ENCODE measurements at regions not wholly inside any gene's neighbourhood (a gene's known extent, or its start where the extent isn't known, plus 50 kb on each side); places are given as distances from the start of the nearest gene placed in this dataset.

GRCh38 chr3:25212736-25213135, 215.3 kb upstream of the RARB start:
- CTCF ChIA-PET (ENCODE audit: low intra/inter-chr PET ratio): no interaction called here
- TF ChIP-seq BHLHE40 (IDR thresholded peaks at IDR 0.05; ENCODE audit: low read length) (no peak), ERF (CRISPR knock-in tag; IDR thresholded peaks at IDR 0.05) (no peak), RCOR1 (IDR thresholded peaks at IDR 0.05; ENCODE audit: borderline replicate concordance in 1 of 2, low read depth in 2 of 2, low read length in 2 of 2) (no peak), E2F4 (CRISPR knock-in tag; IDR thresholded peaks at IDR 0.05; ENCODE audit: low read depth) (no peak), L3MBTL2 (IDR thresholded peaks at IDR 0.05) (no peak), GTF2F1 (IDR thresholded peaks at IDR 0.05; ENCODE audit: low read depth, low read length) (no peak), NCOA6 (IDR thresholded peaks at IDR 0.05) (no peak), HDAC1 (IDR thresholded peaks at IDR 0.05) (no peak), ZNF224 (CRISPR knock-in tag; IDR thresholded peaks at IDR 0.05) (no peak), BRD9 (IDR thresholded peaks at IDR 0.05; ENCODE audit: low read depth, partially characterized antibody) (no peak), ZNF644 (tag; IDR thresholded peaks at IDR 0.05; ENCODE audit: low read depth) (no peak), PCBP1 (IDR thresholded peaks at IDR 0.05; ENCODE audit: low read depth, low read length, poor library complexity, severe bottlenecking) (no peak), POLR2H (tag; IDR thresholded peaks at IDR 0.05; ENCODE audit: low read depth) (no peak), HMG20A (CRISPR knock-in tag; conservative IDR thresholded peaks at IDR 0.05) (no peak)
- TF ChIP-seq, protein P1, sequence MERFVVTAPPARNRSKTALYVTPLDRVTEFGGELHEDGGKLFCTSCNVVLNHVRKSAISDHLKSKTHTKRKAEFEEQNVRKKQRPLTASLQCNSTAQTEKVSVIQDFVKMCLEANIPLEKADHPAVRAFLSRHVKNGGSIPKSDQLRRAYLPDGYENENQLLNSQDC (CRISPR knock-in tag; IDR thresholded peaks at IDR 0.05): no peak
- Histone ChIP-seq H3K4me2 (ENCODE audit: insufficient read depth, low read length) (no peak overlapping the region), H4K20me1 (replicated peaks; ENCODE audit: control insufficient read depth, insufficient read depth, low read length) (no peaks in the 10 kb centered on the region), H3K36me3 (ENCODE audit: control insufficient read depth, insufficient read depth, low read length) (no peaks in the 10 kb centered on the region), H3K27ac (ENCODE audit: extremely low read depth, low read depth, low read length) (no peak overlapping the region), H3K4me1 (replicated peaks in 1 of 2; ENCODE audit: control insufficient read depth in 2 of 2, insufficient read depth in 2 of 2, low read length in 2 of 2) (no peaks in the 10 kb centered on the region), H3K9me3 (replicated peaks; ENCODE audit: control insufficient read depth, insufficient read depth, low read depth, low read length) (no peaks in the 10 kb centered on the region; the same call in 1 of the 2 replicates), H3K9ac (ENCODE audit: insufficient read depth in 1 of 2, low read depth in 2 of 2, low read length in 2 of 2) (no peak overlapping the region), H3K4me3 (no peak overlapping the region), H3K27me3 (ENCODE audit: control insufficient read depth in 2 of 2, insufficient read depth in 2 of 2, low read length in 2 of 2) (no peaks in the 10 kb centered on the region), H3K9me1 (ENCODE audit: control insufficient read depth, insufficient read depth, low read length) (no peaks in the 10 kb centered on the region), H3K79me2 (ENCODE audit: control insufficient read depth, insufficient read depth, low read length) (no peaks in the 10 kb centered on the region), H2AFZ (ENCODE audit: low read depth, low read length) (no peak overlapping the region)
- no TSS peak for BruUV-seq (replicated peaks)
- FAIRE-seq (no peak), DNase-seq (ENCODE audit: extremely low read depth in 1 of 4, low spot score in 3 of 4) (no peak), ATAC-seq (no peak)
- in situ Hi-C loops (cut with MboI) (no loop called here), intact Hi-C loops (cut with micrococcal nuclease) (no loop called here)
- POLR2A ChIA-PET: interaction anchor here (0.7 kb wide), 1 partner anchor 209 kb away, joined by 3 read pairs; no protein-coding TSS in a partner anchor
- WGBS (ENCODE audit: insufficient coverage, low coverage, missing lambda C conversion rate): 1% methylated on average over 7 of the region's 7 CpGs

Measured in K562 (cell line).